Breast epithelium (tissue), 3 donors: ENCODE measurements at regions not wholly inside any gene's neighbourhood (a gene's known extent, or its start where the extent isn't known, plus 50 kb on each side); places are given as distances from the start of the nearest gene placed in this dataset.

Experiments used
- CTCF ChIP-seq, 3 donors: fragments of 450-650 bp; IDR thresholded peaks; one replicate each; pipeline ENCODE4 v1.5.1; 2016 to 2017; ENCODE audit warnings: antibody characterized with exemption in 3 of 3, mild to moderate bottlenecking in 3 of 3, moderate library complexity in 3 of 3
- POLR2A ChIP-seq: fragments of 450-650 bp; IDR thresholded peaks from one replicate; pipeline ENCODE4 v1.6.1; 2016; ENCODE audit warnings: antibody characterized with exemption, mild to moderate bottlenecking, moderate library complexity
- POLR2AphosphoS5 ChIP-seq, 3 donors: sonication (generic); formaldehyde crosslinking; IDR thresholded peaks; one replicate each; pipeline ENCODE4 v1.6.1; 2017; ENCODE audit warnings: antibody characterized with exemption in 3 of 3

GRCh38 chr5:25345240-25345771 is 700.5 kb upstream of the CDH10 start:
- TF ChIP-seq POLR2AphosphoS5 (IDR thresholded peaks at IDR 0.05) (no peak), CTCF (IDR thresholded peaks at IDR 0.05) (no peak), POLR2A (no peak)
